Panc1 (cell line): ENCODE measurements at regions not wholly inside any gene's neighbourhood (a gene's known extent, or its start where the extent isn't known, plus 50 kb on each side); places are given as distances from the start of the nearest gene placed in this dataset.

ENCODE experiments used
- ATAC-seq: fragments of 200-7000 bp; cut with Tn5 transposase; 2 replicates; pipeline ENCODE4 v1.9.1; 2020; ENCODE audit warnings: mild to moderate bottlenecking, moderate library complexity
- BruUV-seq: library from RNA; stranded (reverse); fragments of 400-500 nt; replicated peaks from 2 replicates; lab custom pipeline; 2021; lab: Mats Ljungman, UMichigan
- CTCF ChIA-PET: fragments of 300-600 bp; sonication (Branson Sonifier 250); formaldehyde crosslinking; loops from one replicate; lab custom pipeline; 2022; ENCODE audit warnings: antibody characterized with exemption; lab: Charles Lee
- POLR2A ChIA-PET: fragments of 300-600 bp; sonication (Branson Sonifier 250); formaldehyde crosslinking; loops from one replicate; lab custom pipeline; 2022; ENCODE audit warnings: antibody characterized with exemption; lab: Charles Lee
- DNase-seq: peaks from one replicate; pipeline ENCODE4 v3.0.0-alpha.2; 2010; ENCODE audit warnings: low read depth, low spot score
- H3K27ac ChIP-seq: 2 replicates; pipeline ENCODE4 v1.5.1; 2011; ENCODE audit warnings: mild to moderate bottlenecking, low read length, inconsistent platforms
- H3K27me3 ChIP-seq: fragments of 200-500 bp; sonication (Bioruptor generic); 2 replicates; pipeline ENCODE4 v1.6.0; 2014; ENCODE audit warnings: low read length, inconsistent platforms; ENCODE audit not compliant: control insufficient read depth, insufficient read depth
- H3K36me3 ChIP-seq: fragments of 200-500 bp; sonication (Bioruptor generic); 2 replicates; pipeline ENCODE4 v1.5.1; 2014; ENCODE audit warnings: inconsistent platforms, mild to moderate bottlenecking, low read length, moderate library complexity; ENCODE audit not compliant: control insufficient read depth, insufficient read depth
- H3K4me1 ChIP-seq: 2 replicates; pipeline ENCODE4 v1.5.1; 2011; ENCODE audit warnings: inconsistent platforms, mild to moderate bottlenecking, low read length, moderate library complexity; ENCODE audit not compliant: control insufficient read depth, insufficient read depth
- H3K4me3 ChIP-seq, 2 experiments: 2 replicates each; pipeline ENCODE4 v1.5.1; 2011 to 2012; ENCODE audit warnings: low read depth in 2 of 2, low read length in 2 of 2, mild to moderate bottlenecking in 2 of 2, inconsistent platforms in 1 of 2, moderate library complexity in 1 of 2
- H3K9me3 ChIP-seq: fragments of 200-500 bp; sonication (Bioruptor generic); 2 replicates; pipeline ENCODE4 v1.5.1; 2014; ENCODE audit warnings: low read depth, mild to moderate bottlenecking, inconsistent platforms, low read length, moderate library complexity; ENCODE audit not compliant: control insufficient read depth, insufficient read depth
- POLR2AphosphoS5 ChIP-seq: IDR thresholded peaks from 2 replicates; pipeline ENCODE4 v1.6.1; 2012; ENCODE audit warnings: mild to moderate bottlenecking, low read depth, low read length, moderate library complexity
- SIN3A ChIP-seq: IDR thresholded peaks from 2 replicates; pipeline ENCODE4 v1.6.1; 2012; ENCODE audit warnings: low read depth, mild to moderate bottlenecking, low read length, moderate library complexity, borderline replicate concordance; ENCODE audit not compliant: insufficient read depth
- TCF7L2 ChIP-seq: IDR thresholded peaks from 2 replicates; pipeline ENCODE4 v1.6.1; 2011; ENCODE audit warnings: mild to moderate bottlenecking, low read depth, low read length, inconsistent platforms
- in situ Hi-C: cut with HindIII; loops from 2 replicates; pipeline ENCODE4 v1.10.0; 2016; ENCODE audit warnings: low sequenced_read_pairs, low pct_unique_long_range_greater_than_20kb
- intact Hi-C: fragments of 100-400 bp; cut with micrococcal nuclease; formaldehyde crosslinking; loops from one replicate; pipeline ENCODE4 v1.10.0; 2022; ENCODE audit not compliant: unreplicated experiment
- TF ChIP-seq, protein P1 (sequence below): fragments of 450-650 bp; IDR thresholded peaks from 2 replicates; pipeline ENCODE4 v1.5.1; 2017; ENCODE audit warnings: mild to moderate bottlenecking
- TF ChIP-seq, protein P2 (sequence below), 2 experiments: IDR thresholded peaks; 2 replicates each; pipeline ENCODE4 v1.6.1; 2011 to 2012; ENCODE audit warnings: low read depth in 2 of 2, control low read depth in 1 of 2, low read length in 1 of 2, mild to moderate bottlenecking in 1 of 2, moderate library complexity in 1 of 2; ENCODE audit not compliant: insufficient read depth in 1 of 2

DNA sequence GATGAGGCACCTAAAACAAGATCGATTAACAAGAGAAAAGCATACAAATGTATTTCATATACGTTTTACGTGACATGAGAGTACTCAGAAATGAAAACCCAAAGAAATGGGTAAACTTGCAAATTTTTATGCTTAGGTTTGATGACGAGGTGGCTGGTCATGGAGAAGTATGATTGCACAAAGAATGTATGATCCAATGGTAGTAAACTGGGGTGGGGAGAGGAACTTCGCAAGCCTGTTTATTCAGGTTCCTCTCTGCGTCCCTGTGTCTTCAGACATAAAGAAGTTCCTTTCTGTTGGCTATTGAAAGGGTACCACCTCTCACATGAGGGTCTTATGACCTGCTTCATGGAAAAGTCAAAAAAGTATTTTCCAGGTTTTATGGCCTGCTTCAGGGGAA, 309.2 kb downstream of the BCOR start:
- BruUV-seq: no TSS peak
- ATAC-seq: no peak
- no peaks in the 10 kb centered on the region for H3K27me3 ChIP-seq
- DNase-seq: no peak
- intact Hi-C loops: no loop called here
- H3K4me1 ChIP-seq: no peaks in the 10 kb centered on the region
- ChIA-PET CTCF (no interaction called here), POLR2A (no interaction called here)
- no peak overlapping the region for H3K27ac ChIP-seq
- in situ Hi-C loops: no loop called here
- no peaks in the 10 kb centered on the region for H3K36me3 ChIP-seq
- TF ChIP-seq, protein P1, sequence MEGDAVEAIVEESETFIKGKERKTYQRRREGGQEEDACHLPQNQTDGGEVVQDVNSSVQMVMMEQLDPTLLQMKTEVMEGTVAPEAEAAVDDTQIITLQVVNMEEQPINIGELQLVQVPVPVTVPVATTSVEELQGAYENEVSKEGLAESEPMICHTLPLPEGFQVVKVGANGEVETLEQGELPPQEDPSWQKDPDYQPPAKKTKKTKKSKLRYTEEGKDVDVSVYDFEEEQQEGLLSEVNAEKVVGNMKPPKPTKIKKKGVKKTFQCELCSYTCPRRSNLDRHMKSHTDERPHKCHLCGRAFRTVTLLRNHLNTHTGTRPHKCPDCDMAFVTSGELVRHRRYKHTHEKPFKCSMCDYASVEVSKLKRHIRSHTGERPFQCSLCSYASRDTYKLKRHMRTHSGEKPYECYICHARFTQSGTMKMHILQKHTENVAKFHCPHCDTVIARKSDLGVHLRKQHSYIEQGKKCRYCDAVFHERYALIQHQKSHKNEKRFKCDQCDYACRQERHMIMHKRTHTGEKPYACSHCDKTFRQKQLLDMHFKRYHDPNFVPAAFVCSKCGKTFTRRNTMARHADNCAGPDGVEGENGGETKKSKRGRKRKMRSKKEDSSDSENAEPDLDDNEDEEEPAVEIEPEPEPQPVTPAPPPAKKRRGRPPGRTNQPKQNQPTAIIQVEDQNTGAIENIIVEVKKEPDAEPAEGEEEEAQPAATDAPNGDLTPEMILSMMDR: no peak
- TF ChIP-seq TCF7L2 (no peak), SIN3A (no peak), POLR2AphosphoS5 (no peak)
- TF ChIP-seq, protein P2, sequence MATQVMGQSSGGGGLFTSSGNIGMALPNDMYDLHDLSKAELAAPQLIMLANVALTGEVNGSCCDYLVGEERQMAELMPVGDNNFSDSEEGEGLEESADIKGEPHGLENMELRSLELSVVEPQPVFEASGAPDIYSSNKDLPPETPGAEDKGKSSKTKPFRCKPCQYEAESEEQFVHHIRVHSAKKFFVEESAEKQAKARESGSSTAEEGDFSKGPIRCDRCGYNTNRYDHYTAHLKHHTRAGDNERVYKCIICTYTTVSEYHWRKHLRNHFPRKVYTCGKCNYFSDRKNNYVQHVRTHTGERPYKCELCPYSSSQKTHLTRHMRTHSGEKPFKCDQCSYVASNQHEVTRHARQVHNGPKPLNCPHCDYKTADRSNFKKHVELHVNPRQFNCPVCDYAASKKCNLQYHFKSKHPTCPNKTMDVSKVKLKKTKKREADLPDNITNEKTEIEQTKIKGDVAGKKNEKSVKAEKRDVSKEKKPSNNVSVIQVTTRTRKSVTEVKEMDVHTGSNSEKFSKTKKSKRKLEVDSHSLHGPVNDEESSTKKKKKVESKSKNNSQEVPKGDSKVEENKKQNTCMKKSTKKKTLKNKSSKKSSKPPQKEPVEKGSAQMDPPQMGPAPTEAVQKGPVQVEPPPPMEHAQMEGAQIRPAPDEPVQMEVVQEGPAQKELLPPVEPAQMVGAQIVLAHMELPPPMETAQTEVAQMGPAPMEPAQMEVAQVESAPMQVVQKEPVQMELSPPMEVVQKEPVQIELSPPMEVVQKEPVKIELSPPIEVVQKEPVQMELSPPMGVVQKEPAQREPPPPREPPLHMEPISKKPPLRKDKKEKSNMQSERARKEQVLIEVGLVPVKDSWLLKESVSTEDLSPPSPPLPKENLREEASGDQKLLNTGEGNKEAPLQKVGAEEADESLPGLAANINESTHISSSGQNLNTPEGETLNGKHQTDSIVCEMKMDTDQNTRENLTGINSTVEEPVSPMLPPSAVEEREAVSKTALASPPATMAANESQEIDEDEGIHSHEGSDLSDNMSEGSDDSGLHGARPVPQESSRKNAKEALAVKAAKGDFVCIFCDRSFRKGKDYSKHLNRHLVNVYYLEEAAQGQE (IDR thresholded peaks at IDR 0.05; ENCODE audit: insufficient read depth in 1 of 2, low read depth in 2 of 2, low read length in 1 of 2): no peak
- no peak overlapping the region for H3K4me3 ChIP-seq
- no peaks in the 10 kb centered on the region for H3K9me3 ChIP-seq

DNA sequence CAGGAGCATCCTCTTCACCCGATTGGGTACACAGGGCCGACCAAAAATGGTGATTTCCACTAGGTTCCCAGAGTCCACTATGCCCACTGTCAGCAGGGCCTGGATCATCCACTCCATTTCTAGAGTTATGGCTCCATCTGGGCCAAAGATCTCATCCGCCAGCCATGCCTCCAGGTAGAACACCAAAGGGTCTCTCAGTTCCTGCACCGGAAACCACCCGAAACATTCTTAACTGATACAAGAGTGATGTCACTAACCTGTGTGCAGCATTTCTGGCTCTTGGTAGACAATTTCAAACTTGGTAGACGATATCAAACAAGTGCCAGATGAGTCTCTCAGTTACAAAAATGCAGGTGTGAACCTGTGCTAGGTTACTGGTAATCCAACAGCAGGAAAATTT, 306.1 kb downstream of the BCOR start:
- no TSS peak for BruUV-seq
- intact Hi-C loops: no loop called here

More for the DNA sequence above, 306.1 kb downstream of the BCOR start:
- TF ChIP-seq SIN3A: no peak
- TF ChIP-seq, protein P2 (IDR thresholded peaks at IDR 0.05; ENCODE audit: insufficient read depth in 1 of 2, low read depth in 2 of 2, low read length in 1 of 2): no peak
- no peak for TF ChIP-seq TCF7L2
- no peak for TF ChIP-seq POLR2AphosphoS5
- TF ChIP-seq, protein P1: no peak
- H3K4me3 ChIP-seq: no peak overlapping the region
- DNase-seq: no peak
- H3K9me3 ChIP-seq: no peaks in the 10 kb centered on the region
- no peaks in the 10 kb centered on the region for H3K4me1 ChIP-seq
- H3K27me3 ChIP-seq: no peaks in the 10 kb centered on the region
- no peak for ATAC-seq
- no peak overlapping the region for H3K27ac ChIP-seq
- in situ Hi-C loops: no loop called here
- H3K36me3 ChIP-seq: no peaks in the 10 kb centered on the region
- CTCF ChIA-PET: no interaction called here
- POLR2A ChIA-PET: no interaction called here
